T-helper 9 cell (primary cell): ENCODE measurements at regions not wholly inside any gene's neighbourhood (a gene's known extent, or its start where the extent isn't known, plus 50 kb on each side); places are given as distances from the start of the nearest gene placed in this dataset.

ENCODE experiments used
- DNase-seq: peaks from one replicate; pipeline ENCODE4 v3.0.0-alpha.2; 2020

GRCh38 chr12:131346555-131347344 is 364.1 kb upstream of the SFSWAP start:
- no peak for DNase-seq

GRCh38 chr12:131347345-131347714 is 363.6 kb upstream of the SFSWAP start:
- DNase-seq = no peak

GRCh38 chr12:131347732-131348131 is 363.2 kb upstream of the SFSWAP start:
- no peak for DNase-seq

- no peak for DNase-seq
These were observed 362.7 kb upstream of the SFSWAP start for GRCh38 chr12:131348231-131348630.

DNA sequence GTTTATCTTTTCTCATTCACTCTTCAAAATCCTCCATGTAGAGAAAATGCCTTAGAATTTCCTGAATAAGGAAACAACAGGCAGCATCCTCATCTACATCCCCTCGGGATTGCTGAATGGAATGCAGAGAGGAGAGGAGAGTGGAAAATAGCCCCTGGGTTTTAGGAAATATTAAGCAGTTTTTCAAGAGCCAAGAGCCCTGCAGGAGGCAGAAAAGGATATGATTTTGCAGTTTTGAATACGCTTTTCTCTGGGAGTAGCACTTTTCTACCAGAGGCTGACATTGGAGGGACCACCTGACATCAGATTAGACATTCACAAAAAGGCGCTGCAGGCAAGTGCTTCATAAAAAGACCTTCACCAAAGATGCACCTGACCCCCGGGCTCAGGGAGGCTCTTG is 362.2 kb upstream of the SFSWAP start:
- no peak for DNase-seq

- no peak for DNase-seq
These were observed 361.3 kb upstream of the SFSWAP start for GRCh38 chr12:131349397-131350127.

DNA sequence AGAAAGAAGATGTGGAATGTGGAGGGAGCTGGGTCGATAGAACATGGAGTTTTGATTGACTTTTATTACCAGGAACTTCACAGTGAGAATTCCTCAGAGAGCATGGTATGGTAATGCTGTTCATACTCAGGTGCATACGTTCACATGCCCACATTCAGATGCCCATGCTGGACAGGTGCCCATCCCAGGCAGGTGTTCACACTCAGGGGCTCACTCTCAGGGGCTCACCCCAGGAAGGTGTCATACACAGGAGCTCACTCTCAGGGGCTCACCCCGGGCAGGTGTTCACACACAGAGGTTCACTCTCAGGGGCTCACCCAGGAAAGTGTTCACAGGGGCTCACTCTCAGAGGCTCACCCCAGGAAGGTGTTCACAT is 360.0 kb upstream of the SFSWAP start:
- no peak for DNase-seq

DNA sequence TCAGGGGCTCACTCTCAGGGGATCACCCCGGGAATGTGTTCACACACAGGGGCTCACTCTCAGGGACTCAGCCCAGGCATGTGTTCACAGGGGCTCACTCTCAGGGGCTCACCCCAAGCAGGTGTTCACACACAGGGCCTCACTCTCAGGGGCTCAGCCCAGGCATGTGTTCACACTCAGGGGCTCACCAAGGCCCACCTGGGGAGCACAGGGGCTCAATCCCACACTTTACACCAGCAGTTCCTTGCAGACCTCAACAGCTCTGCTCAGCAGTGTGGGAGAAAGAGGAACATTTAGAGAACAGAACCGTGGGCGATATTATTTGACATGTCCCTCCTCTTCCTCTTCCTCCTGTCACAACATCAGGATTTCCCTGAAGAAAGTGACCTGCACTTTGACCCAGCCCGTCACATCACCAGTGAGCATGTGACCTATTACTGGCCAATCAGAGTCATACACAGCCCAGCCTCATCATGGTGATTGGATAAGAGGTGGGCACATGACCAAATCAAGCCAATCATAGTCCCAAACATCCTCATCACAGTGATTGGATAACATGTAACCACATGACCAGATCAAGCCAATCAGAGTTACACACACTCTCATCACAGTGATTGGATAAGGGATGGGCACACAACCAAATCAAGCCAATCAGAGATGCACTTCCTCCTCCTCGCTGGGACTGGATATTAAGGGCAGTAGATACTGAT is 359.4 kb upstream of the SFSWAP start:
- DNase-seq = no peak

GRCh38 chr12:131352296-131352900 is 358.5 kb upstream of the SFSWAP start:
- no peak for DNase-seq

DNA sequence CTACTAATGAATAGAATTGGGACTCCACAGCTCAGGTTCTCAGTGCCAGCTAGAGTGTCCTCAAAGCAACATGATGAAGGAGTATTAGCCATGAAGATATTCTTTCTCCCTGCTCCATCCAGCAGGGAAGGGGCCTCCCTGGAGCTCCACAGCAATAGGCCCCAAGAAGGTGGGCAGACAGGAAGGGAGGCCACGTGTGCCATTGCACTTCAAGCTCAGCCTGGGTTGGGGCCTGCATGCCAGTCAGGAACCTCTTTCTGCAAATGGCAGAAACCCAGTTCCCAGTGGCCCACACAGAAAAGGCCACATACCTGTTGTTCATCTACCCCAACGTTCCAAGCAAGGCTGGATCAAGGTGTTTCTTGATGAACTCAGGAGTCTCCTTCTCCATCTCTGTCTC is 357.5 kb upstream of the SFSWAP start:
- DNase-seq = no peak

DNA sequence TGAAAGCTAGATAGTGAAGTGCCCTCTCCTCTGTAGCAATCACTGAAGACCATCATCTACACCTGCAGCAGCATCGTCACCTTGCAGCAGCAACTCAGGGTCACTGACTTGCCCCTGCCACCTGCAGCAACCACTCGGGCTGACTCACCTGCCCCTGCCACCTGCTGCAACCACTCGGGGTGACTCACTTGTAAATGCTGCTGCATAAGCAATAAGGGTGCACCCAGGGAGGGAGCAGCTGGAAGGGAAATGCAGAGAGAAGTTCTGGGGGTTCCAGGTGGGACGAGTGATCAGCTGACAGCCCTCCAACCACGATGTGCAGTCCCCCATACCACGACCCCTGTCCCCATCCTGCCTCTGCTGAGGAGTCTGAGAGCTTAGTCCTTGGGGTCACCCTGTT is 357.1 kb upstream of the SFSWAP start:
- DNase-seq = no peak

DNA sequence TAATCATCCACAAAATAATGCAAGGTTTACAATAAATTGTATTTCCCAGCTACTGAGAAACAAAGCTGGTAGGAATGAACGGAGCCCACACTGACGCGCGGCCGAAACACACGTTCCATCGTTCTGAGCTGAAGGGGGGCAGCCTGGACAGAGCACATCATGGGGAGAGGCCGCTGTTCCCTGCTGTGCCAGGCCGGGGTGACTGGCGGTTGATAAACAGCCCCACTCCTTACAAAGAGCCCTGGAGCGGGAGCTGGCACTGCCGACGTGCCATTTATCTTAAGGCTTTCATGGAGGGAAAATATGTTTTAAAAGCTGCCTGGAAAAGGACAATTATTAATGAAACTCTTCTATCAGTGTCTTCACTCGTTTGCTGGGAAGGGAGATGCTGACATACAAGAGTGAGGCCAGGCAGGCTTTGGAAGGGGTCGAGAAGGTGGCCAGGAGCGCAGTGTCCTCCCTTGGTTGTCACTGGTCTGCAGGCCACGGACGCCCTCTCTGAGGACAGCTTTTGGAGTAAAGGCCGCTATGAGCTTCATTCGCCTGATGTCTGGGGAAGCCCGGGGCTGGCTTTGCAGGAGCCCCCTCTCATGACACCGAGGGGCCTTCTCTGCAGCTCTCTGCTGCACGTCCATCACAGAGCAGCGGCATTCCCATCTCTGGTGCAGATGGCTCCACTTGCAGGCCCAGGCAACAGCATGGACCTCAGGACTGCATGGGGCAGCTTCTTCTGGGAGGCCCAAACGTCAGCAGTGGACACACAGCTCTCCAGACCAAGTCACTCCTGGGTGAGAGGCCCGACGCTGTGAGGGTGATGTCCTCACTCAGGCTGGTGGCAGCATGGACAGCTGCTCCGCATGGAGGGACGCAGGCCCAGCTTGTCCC is 355.3 kb upstream of the SFSWAP start:
- DNase-seq = no peak

DNA sequence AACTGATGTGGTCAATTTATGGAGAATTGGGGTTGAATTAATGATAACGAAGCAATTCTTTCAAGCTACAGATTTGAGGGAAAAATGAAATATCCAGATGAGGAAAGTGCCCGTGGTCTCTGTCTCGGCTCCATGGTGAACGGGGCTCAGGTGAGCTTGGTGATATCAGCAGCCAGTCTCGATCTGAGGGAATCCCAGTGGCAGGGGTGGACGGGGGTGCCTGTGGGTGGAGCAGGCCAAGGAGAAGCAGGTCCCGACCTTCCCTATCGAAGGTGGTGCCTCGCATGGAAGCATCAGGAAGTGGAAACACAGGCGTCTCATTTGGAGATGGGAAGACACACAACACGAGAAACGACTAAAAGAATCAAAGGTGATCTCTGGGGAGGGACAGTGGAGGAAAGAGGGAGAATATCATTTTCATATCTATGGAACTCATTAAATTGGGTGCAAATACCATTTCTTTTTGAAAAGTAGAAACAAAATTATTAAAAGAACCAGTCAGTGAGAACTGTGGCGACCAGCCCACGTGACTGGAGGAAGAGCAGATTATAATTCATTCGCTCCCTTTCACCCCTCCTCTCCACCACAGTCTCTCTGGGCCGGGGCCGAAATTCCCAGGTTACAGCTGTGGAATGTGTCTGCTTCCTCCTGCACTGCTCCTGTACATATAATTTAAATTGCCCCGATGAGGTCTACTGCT is 354.3 kb upstream of the SFSWAP start:
- DNase-seq = no peak

- no peak for DNase-seq
These were observed 353.6 kb upstream of the SFSWAP start for GRCh38 chr12:131357185-131357747.

- DNase-seq = no peak
These were observed 353.0 kb upstream of the SFSWAP start for GRCh38 chr12:131357920-131358319.

DNA sequence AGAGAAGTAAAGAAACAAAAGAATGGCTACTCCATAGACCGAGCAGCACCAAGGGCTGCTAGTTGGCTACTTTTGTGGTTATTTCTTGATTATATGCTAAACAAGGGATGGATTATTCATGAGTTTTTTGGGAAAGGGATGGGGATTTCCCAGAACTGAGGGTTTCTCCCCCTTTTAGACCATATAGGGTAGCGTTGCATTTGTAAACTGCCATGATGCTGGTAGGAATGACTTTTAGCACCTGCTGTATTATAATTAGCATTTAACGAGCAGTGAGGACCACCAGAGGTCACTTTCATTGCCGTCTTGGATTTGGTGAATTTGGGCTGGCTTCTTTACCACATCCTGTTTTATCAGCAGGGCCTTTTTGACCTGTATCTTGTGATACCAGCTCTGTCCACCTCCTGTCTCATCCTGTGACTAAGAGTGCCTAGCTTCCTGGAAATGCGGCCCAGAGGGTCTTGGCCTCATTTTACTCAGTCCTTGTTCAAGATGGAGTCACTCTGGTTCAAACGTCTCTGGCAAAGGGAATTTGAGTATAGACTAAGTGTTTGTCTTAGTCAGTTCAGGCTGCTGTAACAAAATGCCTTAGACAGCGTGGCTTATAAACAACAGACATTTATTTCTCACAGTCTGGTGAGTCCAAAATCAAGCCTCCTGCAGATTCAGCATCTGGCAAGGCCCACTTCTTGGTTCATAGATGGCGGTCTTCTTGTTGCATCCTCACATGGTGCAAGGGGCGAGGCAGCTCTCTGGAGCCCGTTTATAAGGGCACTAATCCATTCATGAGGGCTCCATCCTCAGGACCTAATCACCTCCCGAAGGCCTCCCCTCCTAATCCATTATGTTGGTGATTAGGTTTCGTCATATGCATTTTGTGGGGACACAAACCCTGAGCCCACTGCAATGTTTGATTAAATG is 348.3 kb upstream of the SFSWAP start:
- no peak for DNase-seq

- DNase-seq = no peak
These were observed 347.5 kb upstream of the SFSWAP start for GRCh38 chr12:131363393-131363792.

DNA sequence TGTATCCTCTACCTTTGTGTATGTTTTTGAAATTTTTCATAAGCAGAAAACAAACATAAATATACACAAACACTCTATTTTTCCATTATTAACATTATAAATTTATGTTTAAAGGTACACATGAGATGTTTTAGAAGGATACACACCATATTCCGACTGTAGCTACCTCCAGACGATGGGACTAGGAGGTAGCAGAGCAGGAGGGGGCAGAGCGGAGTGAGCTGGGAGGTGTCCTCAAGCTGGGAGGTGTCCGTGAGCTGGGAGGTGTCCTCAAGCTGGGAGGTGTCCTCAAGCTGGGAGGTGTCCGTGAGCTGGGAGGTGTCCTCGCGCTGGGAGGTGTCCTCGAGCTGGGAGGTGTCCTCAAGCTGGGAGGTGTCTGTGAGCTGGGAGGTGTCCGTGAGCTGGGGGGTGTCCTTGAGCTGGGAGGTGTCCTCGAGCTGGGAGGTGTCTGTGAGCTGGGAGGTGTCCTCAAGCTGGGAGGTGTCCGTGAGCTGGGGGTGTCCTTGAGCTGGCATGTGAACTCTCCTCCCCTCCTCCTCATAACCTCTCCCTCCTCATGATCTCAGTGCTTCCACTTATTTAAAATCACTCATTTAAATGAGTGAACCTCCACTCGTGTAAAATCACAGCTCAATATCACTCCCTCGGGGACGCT is 346.9 kb upstream of the SFSWAP start:
- DNase-seq = no peak
